GM21381 (cell line): ENCODE measurements at regions not wholly inside any gene's neighbourhood (a gene's known extent, or its start where the extent isn't known, plus 50 kb on each side); places are given as distances from the start of the nearest gene placed in this dataset.

Experiments used
- ATAC-seq: cut with Tn5 transposase; IDR thresholded peaks from one replicate; pipeline ENCODE4 v1.9.1; 2021; ENCODE audit warnings: mild to moderate bottlenecking, moderate library complexity; ENCODE audit not compliant: unreplicated experiment

DNA sequence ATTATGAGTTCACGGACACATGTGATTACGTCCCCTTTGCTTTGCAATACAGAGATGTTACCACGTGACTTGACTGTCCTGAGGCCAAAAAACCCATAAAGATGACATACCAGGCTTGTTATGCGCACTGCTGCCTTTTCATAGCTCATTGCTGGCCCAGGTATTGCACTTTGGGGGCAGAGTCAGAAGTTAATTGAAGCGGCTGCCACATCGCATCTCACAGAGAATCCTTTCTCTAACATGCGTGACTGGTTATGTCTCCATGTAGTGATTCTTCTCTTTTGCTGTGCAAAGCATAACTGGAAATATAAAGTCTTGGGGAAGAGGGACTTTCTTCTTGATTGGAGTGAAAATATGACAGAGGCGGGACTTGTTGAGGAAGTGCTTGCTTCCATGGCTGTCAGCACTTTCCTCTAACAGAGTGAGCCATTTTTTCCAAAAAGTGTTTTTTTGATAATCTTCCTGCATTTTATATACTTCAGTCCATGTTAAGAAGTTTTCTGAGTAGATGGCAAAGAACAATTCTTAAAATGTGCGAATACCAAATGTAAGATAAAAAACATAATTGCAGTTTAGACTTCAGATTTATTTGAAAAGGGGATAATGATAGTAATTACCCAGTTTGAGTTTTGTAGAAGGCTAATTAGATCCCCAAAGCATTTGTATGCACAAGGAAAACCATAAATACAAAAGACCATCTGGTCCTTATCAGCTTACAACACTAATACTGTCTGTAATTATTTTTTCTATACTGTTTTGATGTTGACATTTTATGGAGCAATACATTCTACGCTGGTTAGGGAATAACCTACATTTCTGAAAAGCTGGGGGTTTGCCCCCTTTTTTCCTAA is 324.6 kb upstream of the MTNR1B start:
- ATAC-seq: no peak

- no peak for ATAC-seq
Observed at GRCh38 chr11:92651159-92651558, 318.3 kb upstream of the MTNR1B start.

GRCh38 chr11:92653454-92653853 is 316.0 kb upstream of the MTNR1B start:
- ATAC-seq: no peak

- no peak for ATAC-seq
Observed at GRCh38 chr11:92656783-92657182, 312.7 kb upstream of the MTNR1B start.

DNA sequence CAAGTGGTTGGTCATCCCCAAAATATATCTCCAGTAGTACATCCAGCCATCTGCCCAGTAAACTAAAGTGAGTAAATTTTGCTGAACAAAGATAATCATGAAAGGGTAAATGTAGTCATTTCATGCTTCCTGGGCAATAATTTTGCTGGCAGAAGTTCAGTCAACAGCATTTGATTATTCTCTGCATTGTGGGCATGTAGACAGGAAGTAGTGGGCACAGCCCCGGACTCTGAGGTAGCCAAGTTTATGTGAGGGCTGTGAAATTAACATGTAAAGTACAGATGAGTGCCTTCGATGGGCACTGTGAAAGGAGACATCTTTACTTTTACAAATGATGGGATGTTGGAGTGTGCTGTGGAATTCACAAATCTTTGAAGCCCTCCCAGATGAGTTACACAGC is 312.2 kb upstream of the MTNR1B start:
- no peak for ATAC-seq

- ATAC-seq: no peak
Observed at GRCh38 chr11:92658733-92659132, 310.7 kb upstream of the MTNR1B start.

- no peak for ATAC-seq
Observed at GRCh38 chr11:92659793-92660192, 309.7 kb upstream of the MTNR1B start.

GRCh38 chr11:92662601-92663360 is 306.7 kb upstream of the MTNR1B start:
- ATAC-seq: no peak

DNA sequence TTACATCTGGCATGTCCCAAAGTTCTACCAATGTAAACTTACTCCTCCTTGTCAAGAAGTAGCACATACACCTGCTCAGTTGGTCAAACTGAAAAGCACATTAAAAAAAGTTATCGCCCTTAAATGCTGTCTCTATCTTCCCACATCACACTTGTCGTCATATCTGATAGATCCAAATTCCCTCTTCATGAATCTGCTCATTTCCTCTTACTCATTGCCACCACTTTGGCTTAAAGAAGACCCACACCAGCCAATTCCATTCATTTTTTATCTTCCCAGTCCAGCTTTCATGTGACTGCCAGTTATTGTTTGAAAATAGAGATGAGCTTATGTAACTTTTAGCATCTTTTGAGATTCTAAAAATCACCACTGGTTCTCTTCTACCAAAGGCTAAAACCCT is 305.9 kb upstream of the MTNR1B start:
- no peak for ATAC-seq

DNA sequence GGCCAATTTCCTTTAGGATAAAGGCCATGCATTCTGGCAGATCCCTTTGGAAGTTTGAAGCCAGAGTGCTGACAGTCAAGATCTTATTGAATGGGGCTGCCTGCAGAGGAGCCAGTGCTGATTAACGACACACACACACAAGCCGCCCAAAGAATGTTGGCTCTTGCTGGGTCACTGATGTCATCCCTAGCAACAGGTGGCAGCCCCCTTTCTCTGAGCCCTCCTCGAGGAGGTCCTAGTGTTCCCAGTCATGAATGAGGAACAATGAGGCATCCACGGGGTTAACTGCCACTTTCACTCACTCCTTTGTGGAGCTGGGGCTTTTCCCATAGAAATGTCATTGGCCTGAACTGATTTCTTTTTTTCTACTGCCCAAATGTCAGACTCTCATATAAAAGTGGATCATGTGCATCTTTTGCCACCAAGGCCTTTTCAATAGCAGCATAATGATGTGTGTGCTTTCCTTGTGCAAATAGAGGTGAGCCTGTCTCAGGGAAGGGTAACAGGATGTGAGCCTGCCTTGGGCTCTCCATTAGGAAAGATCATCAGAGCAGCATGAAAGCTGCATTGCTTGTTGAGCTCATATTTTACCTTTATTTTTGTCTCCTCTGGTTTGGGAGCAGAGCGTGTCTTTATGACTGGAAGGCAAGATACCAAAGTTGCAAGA is 301.8 kb upstream of the MTNR1B start:
- ATAC-seq: no peak

- ATAC-seq: no peak
Observed at GRCh38 chr11:92670308-92670890, 299.1 kb upstream of the MTNR1B start.

GRCh38 chr11:92671081-92671480 is 298.4 kb upstream of the MTNR1B start:
- ATAC-seq: no peak

DNA sequence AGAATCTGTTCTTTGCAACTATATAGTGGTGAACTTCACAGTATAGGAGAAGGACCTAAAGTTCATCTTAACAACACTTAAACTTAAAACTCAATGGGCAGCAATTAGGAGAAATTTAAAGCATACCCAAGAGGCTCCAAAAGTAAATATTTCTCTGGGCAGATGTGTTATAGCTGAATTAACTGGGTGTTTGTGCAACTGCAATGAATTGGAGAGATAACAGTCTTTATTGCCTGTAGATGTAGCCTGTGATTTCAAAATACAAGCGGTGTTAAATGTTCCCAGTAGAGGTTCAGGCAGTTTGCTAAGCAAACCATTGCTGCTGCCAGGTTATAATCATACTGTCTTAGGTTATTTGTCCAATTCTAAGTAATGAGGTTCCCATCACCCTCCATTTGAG is 294.1 kb upstream of the MTNR1B start:
- no peak for ATAC-seq

GRCh38 chr11:92675810-92676209 is 293.6 kb upstream of the MTNR1B start:
- no peak for ATAC-seq

DNA sequence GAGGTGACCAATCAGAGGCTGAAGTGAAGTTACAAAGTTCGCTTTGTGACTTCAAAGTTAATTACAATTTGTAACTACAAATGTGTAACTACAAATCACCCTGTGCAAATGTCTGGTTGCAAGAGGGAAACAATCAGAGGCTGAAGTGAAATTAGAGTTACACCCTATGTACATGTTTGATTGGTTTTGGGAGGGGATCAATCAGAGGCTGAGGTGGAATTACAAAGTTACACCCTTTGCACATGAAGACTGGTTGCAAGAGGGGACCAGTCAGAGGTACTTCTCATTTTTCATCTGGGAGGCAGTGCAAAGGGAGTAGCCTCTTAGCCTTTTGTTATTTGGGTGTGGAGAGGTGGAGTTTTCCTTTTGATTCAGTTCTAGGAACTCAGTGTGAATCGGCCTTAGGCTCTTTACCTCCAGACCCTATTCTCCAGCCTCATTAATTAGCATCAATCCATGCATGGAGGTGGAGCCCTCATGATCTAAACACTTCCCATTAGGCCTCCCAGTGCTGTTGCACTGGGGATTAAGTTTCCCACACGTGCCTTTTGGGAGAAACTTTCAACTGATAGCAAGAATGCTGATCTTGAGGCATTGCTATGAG is 291.3 kb upstream of the MTNR1B start:
- ATAC-seq: no peak

GRCh38 chr11:92681586-92681985 is 287.9 kb upstream of the MTNR1B start:
- no peak for ATAC-seq

DNA sequence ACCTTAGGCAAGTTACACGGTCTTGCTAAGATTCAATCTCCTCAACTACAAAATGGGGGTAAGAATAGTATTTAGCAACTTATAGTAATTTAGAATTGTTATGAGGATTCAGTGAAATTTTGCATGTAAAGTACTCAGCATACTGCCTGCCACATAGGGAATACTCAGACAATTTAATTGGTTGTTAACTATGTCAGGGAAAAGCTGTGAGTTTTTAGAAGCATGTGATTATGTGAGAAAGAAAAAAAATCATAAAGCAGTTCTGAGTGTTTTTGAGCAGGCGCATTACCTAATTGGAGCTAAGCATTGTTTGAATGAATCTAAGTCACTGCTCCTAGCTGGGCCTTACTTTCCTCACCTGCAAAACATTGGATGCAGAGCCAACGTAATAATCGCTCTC is 287.3 kb upstream of the MTNR1B start:
- ATAC-seq: no peak

- ATAC-seq: no peak
Observed at GRCh38 chr11:92682952-92683351, 286.5 kb upstream of the MTNR1B start.

- no peak for ATAC-seq
Observed at GRCh38 chr11:92685049-92685448, 284.4 kb upstream of the MTNR1B start.

DNA sequence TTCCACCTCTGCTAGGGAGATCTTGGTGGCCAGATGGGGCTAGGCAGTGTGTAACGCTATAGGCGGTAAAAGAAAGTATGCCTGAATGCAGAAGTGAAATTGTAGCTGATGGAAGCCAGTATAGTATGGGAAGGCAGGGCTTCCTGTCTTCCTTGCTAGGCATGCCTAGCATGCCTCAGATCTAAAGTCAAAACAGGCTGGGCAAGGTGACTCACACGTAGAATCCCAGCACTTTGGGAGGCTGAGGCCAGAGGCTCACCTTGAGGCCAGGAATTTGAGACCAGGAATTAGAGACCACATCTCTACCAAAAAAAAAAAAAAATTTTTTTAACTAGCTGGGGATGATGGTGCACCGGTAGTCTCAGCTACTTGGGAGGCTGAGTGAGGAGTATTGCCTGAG is 281.7 kb upstream of the MTNR1B start:
- ATAC-seq: no peak

DNA sequence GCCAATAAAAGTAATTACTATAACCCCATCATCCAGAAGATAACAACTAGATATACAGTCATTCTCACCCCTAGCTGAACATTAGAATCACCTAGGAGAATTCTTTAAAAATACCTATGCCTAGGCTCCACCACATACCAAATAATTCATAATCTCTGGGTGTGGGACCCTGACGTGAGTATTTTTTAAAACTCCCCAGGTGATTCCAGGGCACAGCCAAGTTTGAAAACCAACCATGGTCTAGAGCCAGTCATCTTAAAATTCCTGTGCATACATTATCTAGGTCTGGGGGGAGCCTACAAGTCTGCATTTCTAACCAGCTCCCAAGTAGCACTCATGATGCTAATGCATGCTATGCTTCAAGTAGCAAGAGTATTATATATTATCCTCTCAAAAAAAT is 281.0 kb upstream of the MTNR1B start:
- ATAC-seq: no peak
